B cell (primary cell): ENCODE measurements at regions not wholly inside any gene's neighbourhood (a gene's known extent, or its start where the extent isn't known, plus 50 kb on each side); places are given as distances from the start of the nearest gene placed in this dataset.
"Not testable (repeated sequence)": the region's sequence is repeated elsewhere in the genome, so short reads cannot be mapped to it uniquely, and the experiment has no call there.

Source experiments
- EZH2 ChIP-seq: IDR thresholded peaks from 2 replicates; pipeline ENCODE4 v1.6.1; 2012; ENCODE audit warnings: borderline replicate concordance, low read depth, mild to moderate bottlenecking, moderate library complexity, low read length; ENCODE audit not compliant: insufficient read depth, poor library complexity, severe bottlenecking
- TF ChIP-seq, protein P1 (sequence below): fragments of 200-600 bp; IDR thresholded peaks from one replicate; pipeline ENCODE4 v1.8.0; 2022; ENCODE audit warnings: antibody characterized with exemption, mild to moderate bottlenecking

DNA sequence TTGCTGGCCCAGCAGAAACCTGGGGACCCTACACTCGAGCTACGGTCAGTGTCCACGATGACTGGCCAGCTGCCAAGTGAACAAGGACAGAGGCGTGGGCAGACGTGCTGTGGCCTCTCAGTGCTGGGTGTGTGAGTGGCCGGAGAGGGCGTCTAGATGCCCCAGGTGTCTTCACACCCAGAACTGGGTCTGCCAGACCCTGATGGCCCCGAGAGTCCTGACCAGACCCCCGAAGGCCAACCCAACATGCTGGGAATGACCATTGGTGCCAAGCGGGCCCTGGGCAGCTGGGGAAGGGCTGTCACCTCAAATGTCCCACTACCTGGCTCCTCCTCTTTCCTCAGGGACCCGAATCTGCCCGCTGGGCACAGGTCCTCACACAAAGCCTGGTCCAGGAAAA, 104.5 kb upstream of the SULF2 start:
- TF ChIP-seq, protein P1, sequence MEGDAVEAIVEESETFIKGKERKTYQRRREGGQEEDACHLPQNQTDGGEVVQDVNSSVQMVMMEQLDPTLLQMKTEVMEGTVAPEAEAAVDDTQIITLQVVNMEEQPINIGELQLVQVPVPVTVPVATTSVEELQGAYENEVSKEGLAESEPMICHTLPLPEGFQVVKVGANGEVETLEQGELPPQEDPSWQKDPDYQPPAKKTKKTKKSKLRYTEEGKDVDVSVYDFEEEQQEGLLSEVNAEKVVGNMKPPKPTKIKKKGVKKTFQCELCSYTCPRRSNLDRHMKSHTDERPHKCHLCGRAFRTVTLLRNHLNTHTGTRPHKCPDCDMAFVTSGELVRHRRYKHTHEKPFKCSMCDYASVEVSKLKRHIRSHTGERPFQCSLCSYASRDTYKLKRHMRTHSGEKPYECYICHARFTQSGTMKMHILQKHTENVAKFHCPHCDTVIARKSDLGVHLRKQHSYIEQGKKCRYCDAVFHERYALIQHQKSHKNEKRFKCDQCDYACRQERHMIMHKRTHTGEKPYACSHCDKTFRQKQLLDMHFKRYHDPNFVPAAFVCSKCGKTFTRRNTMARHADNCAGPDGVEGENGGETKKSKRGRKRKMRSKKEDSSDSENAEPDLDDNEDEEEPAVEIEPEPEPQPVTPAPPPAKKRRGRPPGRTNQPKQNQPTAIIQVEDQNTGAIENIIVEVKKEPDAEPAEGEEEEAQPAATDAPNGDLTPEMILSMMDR: not testable (repeated sequence)
- TF ChIP-seq EZH2: not testable (repeated sequence)
